GM19043 (cell line): ENCODE measurements at regions not wholly inside any gene's neighbourhood (a gene's known extent, or its start where the extent isn't known, plus 50 kb on each side); places are given as distances from the start of the nearest gene placed in this dataset.

Source experiments
- ATAC-seq: cut with Tn5 transposase; IDR thresholded peaks from one replicate; pipeline ENCODE4 v1.9.1; 2021; ENCODE audit warnings: low read depth; ENCODE audit not compliant: unreplicated experiment

GRCh38 chr5:4044881-4045280 is 449.2 kb downstream of the IRX1 start:
- ATAC-seq, result no peak

DNA sequence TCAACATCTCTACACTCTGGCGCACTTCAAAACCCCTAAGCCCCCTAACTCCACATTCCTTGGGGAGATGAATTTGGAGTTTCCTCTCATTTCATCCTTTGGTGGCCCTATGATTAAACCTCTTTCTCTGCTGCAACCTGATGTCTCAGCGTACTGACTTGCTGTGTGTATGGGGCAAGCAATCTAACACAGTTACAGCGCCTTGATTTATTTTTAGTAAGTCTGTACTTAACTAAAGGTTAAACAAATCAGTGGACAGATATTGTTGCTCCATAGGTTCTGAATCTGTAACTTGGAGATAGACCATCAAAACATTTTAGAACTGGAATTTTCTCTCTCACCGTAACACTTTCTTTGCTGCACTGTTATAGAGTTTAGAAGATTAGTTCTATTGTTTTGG is 452.8 kb downstream of the IRX1 start:
- ATAC-seq, result no peak

GRCh38 chr5:4050203-4050602 is 454.6 kb downstream of the IRX1 start:
- ATAC-seq, result no peak

- no peak for ATAC-seq
Measured at GRCh38 chr5:4053136-4053535, 457.5 kb downstream of the IRX1 start.

GRCh38 chr5:4054092-4054491 is 458.5 kb downstream of the IRX1 start:
- ATAC-seq, result no peak

DNA sequence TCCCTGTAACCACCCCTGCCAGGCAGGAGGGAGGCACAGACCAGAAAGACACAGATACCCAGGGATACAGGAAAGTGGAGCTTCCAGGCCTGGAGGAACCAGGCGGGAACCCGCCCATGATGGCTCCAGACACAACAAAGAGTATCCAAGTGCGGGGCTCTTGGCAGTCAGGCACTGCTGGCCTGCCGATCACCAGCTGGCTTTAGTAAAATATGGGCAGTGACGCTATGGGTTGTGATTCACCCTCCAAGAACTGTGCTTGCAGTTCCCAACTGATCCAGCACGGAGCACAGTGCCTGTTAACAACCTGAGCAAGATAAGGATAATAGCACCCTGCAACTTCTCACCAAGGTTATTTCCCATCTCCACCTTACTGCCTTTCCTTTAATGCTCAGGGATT is 463.3 kb downstream of the IRX1 start:
- ATAC-seq, result no peak

DNA sequence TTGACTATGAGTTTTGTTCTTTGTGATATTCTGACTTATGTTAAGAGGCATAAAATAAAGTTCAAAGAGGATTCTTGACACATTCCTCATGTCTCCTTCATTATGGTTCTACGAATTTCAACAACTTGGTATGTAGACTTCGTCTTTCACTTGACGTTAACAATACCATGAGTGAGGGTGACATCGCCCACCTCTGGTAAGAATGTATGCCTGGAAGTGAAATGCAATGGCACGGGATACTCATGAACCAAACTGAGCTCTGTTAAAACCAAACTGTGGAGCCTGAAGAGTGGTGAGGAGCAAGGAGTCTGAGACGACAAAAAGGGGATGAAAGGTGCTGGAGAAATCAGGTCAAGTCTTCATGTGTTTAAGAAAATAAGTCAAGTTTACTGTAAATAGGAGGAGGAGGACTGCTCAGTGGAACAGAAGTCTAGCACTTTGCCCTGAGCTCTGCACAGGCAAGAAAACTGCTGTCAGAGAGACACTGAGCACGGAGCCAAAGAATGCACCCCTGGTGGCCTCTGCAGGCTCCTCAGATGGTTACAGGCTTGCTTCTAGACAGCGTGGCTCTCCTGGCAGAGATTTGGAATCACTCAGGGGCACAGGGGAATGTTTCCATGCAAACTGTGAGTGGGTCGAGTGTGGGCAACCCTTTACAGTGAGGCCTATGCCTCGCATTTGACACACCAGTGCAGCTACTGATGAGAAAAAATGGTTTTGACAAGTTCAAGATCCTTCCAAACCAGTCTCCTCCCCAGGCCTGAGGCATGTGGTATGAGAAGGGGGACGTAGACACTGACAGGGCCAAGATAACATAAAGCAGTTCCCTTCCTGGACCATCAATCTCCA is 470.1 kb downstream of the IRX1 start:
- no peak for ATAC-seq

DNA sequence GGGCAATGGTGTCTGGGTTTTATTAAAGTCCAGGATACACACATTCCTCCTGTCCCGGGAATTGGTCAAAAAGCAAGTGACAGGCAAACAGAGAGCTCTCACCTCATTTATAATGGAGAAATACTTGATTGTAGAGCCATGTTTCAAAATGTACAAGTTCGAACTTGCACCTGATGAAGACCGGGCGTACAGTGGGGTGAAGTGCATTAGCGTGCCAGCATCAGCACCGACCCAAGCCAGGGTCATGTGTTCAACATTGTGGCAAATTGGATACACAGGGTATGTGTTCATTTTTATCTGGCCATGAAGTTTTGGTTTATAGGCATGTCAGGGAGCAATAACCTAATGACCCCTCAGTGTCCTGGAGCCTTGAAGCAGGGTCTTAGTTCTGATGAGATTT is 472.5 kb downstream of the IRX1 start:
- no peak for ATAC-seq

DNA sequence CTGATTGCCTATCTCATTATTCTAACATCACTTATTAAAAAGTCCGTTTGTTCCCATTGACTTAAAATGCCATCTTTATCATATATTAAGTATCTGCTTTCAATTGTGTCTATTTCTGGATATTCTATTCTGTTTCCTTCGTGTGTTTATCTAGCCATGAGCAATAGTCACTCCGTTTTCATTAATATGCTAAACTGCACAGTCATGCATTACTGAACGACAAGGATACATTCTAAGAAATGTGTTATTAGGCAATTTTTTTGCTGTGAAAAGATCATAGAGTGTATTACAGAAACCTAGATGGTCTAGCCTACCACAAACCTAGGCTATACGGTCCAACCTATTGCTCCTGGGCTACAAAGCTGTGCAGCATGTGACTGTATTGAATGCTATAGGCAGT is 482.9 kb downstream of the IRX1 start:
- ATAC-seq, result no peak

DNA sequence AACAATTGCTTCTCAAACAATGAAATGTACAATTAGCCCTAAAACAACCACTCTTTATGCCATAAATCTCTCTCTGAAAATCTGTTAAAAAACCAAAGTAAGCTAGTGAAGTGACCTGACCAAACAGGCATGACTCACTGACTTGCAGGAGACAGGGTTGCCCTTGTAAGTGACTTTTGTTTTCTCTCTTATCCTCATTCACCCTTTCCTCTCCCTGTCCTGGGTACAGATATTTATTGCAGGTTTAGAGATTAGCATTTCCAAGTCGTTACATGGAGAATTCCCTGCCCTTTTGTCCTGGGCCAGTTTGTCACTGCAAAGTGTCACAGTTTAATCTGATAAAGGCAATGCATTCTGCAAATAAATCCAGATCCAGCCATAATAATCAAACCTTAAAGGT is 484.2 kb downstream of the IRX1 start:
- no peak for ATAC-seq

- no peak for ATAC-seq
Measured at GRCh38 chr5:4080370-4080769, 484.7 kb downstream of the IRX1 start.

- no peak for ATAC-seq
Measured at GRCh38 chr5:4081059-4081458, 485.4 kb downstream of the IRX1 start.

DNA sequence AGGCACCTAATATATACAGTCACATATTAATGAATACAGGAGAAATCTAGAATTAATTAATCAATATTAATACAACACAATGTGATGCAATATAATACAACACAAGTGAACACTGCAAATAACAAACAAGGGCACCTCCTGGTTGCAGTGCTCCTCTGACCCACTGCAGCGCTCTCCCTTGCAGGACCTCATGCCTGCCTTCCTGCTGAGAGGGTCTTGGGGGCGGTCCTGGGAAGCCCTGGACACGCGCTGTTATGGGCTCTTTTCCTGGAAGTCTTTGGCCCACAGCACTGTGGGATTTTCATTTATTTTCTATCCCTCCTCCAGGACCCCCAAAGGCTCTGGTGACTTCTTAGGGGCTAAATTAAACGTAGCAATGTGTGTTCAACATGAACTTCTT is 485.8 kb downstream of the IRX1 start:
- ATAC-seq, result no peak

- no peak for ATAC-seq
Measured at GRCh38 chr5:4082966-4083564, 487.4 kb downstream of the IRX1 start.

DNA sequence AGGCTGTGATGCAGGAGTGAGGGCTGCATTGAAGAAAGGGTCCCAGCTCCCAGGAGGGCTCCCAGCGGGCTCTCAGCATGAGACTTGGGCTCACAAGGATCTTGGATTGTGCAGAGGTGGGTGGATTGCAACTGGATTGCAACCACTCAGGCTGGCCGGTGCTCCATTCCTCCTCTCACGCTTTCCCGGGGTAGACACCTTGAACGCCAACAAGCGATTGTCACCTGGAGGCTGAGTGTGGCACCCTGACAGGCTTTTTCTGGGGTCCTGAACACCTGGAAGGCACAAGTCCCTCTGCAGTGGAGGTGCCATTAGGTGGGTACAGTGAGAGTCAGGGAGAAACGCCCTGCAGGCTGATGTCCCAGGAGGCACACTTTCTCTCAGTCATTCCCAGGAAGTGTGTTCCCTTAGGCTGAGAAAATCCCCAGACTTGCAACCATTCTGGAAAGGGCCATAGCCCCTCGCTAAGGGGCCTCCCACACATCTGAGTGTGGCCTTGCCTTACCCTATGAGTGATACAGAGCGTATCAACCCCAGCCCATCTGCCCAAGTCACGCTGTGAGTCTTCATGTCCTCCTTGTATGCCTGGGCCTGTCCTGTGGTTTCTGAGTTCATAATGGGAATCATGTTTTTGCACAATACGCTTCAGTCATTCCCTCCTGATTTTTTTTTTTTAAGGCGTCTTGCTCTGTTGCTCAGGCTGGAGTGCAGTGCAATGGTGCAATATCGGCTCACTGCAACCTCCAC is 488.1 kb downstream of the IRX1 start:
- no peak for ATAC-seq

DNA sequence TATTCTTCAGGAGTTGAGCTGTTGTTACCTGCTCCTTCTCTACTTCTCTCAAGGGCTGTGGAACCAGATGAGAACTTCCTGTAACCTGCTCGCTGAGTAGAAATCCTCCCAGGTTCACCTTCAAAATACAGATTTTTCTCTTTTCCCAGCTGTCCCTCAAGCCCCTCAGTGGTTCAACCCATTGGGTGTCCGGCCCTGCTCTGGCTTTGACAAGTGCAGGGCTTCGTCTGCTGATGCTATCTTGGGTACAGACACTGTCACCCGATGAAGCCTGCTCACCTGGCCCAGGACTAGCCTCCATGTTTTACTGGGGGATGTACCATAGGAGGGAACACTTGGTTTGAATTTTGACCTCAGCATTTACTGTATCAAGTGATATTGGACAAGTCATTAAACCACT is 490.4 kb downstream of the IRX1 start:
- ATAC-seq, result no peak

DNA sequence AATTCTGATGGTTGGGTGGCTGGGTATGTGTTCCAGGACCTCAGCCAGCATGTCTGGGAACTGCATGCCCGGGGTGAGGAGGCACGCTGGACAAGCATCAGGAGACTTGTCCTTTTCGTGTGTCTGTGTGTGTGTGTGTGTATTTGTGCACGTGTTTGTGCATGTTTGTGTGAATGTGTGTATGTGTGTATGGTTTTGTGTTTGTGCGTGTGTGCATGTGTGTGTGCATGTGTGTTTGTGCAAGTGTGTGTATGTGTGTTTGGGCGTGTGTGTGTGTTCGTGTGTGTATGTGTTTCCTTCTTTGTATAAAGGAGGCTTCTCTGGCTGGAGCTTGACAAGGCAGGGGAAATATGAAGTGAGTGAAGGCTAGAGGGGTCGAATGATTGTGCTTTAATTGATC is 491.5 kb downstream of the IRX1 start:
- ATAC-seq, result no peak

DNA sequence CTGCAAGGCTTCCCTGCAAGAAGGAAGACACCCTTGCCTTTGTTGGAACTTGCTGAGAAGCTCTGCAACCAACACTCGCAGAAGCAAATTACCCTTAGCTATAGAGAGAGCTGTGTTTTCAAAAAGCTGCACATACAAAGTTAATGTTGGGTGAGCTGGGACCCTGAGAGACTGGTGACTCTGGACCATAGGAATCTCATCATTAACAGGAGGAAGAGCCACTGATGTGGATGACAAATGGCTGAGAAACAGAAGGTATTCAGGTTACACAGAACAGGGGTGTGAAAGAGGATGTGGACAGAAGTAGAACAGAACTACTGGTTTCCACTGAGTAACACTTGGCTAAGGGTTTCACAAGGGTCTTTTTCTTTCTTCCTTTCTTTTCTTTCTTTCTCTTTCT is 493.5 kb downstream of the IRX1 start:
- no peak for ATAC-seq

- ATAC-seq, result no peak
Measured at GRCh38 chr5:4093236-4093635, 497.6 kb downstream of the IRX1 start.

DNA sequence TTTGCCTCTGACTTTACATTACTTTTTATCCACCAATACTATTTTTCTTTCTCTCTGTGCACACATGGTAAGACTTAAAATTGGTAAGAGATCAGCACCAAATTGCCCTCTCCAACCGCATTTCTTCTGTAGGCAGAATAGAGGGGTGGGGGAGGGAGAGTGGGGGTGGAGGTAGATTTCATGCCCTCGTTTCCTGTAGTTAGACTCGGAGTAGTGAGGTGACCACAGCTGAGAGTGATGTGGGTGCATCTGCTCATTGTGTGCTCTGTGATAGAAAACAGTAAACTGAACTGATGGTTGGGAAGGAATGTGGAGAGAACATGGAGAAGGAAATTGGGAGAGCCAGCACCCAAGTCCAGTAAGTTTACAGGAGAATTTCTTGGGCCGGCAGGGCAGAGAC is 498.3 kb downstream of the IRX1 start:
- ATAC-seq, result no peak

DNA sequence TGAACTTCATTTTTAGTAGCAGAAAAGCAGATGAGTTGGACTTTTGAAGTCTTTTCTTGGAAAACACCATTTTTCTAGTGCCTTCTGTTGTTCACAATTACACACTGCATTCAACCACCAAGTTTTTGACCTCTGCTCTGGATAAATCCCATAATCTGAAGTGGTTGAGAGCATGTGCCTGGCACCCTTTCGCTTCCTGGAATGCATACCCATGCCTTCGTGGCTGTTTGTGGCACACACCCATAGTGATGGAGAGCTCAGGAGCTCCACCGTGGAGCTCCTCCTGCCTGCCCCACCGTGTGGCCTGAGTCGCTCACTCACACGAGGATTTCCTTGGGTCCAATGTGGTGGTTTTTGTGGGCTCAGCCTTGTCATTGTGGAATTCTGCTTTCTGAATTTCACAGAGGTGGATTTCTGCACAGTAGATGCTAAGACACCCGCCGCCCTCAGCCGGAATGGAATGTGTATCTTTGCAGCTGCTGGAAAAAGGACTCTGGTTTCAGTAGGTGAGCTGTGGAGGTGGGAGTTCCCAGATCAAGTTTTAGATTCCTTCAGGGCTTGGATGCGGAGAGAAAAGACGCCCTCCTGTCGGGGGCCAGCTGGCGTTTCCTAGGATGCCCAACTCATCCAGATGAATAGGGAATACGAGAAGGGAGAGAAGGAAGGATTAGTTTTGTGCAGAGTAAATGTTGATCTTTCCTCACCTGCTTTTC is 500.4 kb downstream of the IRX1 start:
- no peak for ATAC-seq
